CD4-positive, alpha-beta T cell treated with Interleukin-21 for 1 hour (primary cell): ENCODE measurements at regions not wholly inside any gene's neighbourhood (a gene's known extent, or its start where the extent isn't known, plus 50 kb on each side); places are given as distances from the start of the nearest gene placed in this dataset.

Source experiments
- DNase-seq: peaks from one replicate; pipeline ENCODE4 v3.0.0-alpha.2; 2020

DNA sequence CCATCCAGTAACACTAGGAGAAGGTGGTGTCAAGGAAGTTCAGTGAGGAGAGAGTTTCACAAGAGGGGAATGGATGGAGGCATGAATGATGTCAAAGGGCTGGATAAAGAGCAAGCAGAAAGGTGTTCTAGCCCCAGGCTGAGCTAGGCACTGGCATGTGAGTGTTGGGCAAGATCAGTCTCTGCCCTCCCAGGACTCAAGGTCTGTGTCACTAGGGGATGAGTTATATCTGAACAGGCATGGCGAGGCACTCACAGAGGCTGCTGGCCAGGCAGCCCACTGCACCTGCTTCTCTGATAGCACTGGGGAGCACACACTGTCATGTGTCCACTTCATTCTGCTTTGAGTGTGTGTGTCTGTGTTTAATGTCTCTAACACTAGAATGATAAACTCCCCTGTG, 903.8 kb downstream of the BCL11B start:
- DNase-seq = no peak

DNA sequence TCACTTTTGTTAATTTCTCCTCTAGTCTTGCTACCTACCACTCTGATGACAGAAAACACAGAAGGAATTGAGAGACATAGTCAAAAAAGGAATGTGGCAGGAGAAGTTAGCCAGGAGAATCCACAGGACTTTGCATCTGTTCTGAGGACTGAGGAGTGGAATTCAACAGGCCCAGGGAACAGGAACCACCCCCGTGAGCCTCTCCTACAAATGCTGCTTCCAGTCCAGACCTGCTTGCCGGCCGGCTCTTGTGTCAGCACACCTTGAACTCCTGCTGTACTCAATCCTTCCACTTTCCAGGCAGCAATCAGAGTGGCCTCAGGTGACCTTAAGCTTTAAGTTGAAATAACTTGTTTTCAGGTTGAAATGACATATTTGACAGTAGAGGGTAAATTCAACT, 903.1 kb downstream of the BCL11B start:
- no peak for DNase-seq

DNA sequence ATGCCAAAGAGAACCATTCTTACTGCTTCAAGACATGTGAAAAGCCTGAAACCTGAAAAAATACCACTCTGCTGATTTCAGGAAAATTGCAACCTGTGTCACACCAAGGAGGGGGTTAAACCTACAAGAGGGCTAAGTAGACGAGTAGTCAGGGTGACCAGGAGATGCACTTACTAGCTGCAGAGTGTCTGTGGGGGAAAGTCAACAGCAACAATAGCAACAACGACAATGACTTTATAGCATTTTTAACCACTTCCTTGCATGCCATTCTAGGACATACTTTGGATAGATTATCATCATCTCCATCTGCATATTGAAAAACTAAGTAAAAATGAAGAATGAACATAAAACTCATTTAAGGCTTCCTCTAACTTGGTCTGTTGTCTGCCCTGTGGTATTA, 902.7 kb downstream of the BCL11B start:
- DNase-seq = no peak

DNA sequence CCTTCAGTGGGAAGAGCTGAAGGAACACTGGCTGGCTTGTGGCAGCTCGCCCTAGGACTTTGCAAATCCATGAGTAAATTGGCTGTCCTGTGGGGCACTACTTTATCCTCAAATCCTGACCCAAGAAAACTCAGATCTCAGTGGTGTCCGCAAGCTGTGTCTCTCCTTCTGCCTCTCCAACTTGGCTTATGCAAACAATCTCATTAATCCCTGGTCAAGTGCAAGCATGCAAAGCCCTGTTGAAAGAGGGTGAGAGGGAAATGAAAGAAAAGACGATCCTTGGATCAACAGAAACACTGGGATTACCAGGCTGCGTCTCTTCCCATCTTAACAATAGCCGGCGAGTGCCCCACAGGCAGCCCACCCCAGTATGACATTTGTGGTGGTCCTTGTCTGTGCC, 901.6 kb downstream of the BCL11B start:
- no peak for DNase-seq

DNA sequence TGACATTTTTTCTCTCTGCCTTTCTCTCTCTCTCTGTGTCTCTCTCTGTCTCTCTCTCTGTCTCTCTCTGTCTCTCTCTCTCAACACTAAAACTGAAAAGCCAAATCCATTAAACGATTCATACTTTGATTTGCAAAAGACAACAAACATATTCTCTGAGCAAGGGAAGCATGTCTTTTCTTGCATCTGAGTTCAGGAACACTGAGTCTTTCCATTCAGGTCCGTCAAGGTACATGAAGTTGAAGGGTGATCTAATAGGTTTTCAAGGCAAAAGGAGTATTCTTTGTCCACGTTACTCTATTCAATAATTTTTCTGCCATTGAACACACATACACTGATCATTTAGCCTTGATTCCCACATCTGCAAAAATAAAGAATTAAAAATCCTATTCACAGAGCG, 900.9 kb downstream of the BCL11B start:
- no peak for DNase-seq

DNA sequence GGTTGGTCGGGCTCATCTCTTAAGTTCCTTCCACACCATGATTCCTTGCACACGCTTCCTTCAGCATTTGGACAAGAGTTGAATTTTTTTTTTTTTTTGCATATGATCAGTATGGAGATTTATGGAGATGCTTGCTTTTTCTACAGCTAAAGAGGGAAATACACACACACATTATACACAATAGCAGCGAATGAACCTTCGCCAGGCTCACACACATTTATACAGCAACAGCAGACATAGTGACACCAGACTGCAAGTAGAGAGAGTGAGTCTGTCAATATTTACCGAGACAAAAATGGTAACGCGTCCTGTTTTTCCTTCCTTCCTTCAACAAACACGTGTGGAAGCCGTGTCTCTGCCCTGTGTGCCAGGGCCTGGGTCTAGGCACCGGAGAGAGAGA, 897.9 kb downstream of the BCL11B start:
- DNase-seq = no peak

DNA sequence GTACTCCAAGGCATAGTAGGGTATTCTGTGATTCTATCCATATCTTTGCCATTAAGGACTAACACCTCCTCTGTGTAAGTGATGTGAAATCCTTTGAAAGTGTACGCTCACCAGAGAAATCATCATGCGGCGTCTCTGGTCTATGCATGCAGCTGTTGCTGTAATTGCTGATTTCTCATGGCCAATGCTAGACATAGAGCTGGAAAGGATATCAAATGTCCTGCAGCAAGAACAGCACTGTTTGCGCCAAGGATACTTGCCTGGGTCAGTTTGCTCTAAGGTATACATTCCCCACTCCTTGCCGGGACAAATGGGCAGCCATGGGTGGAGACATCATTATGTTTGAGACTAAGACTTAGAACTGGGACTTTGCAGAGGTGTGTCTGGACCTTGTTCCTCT, 896.4 kb downstream of the BCL11B start:
- no peak for DNase-seq

DNA sequence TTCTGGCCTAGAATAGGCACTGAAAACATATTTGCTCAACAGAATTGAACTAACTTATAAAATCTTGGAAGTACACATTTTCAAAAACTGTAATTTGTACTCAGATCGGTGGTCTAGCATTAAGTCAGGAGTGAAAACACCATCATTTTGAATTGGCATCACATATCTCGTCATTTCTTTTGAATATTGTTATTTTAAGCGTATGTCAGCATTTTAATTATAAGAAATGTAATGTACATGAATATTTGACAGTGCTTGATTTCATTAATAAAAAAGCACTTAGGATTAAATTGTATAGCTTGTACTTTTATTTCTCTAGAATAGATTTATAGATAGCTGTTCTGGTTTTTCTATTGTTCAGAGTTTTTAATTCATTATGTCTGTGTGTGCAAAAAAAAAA, 892.2 kb downstream of the BCL11B start:
- DNase-seq = no peak

DNA sequence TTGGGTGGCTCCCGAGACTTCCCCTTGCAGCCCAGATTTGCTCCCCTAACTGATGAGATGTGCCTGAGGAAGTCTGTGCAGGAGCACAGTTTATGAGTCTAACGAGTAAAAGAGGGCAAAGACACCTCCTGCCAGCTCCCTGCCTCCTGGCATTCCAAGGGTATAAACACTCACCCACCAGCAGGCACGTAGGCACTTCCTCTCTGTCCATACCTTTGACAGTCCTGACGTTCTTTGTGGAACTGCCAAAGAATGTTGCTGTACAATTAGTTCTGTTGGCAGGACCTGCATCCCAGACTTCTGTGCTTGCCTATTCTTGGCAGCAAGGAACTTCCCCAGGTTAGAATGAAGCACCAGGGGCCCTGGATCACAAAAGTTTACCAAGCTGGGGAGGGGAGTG, 889.3 kb downstream of the BCL11B start:
- no peak for DNase-seq

DNA sequence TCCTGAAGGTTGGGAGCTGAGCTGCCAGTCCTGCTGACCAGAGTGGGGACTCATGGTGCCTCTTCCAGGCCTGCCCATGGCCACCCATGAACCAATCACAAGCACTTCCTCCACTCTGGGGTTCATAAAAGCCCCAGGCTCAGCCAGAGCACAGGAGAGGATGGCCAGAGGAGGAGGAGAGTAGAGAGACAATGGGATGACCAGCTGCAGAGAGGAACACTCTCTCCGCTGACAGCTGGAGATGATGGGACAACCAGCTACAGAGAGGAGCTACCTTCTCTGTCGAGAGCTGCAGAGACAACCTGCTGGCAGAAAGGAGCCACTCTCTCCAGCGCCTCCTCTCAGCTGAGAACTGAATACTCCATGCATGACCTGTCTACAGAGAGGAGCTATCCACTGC, 886.1 kb downstream of the BCL11B start:
- no peak for DNase-seq

DNA sequence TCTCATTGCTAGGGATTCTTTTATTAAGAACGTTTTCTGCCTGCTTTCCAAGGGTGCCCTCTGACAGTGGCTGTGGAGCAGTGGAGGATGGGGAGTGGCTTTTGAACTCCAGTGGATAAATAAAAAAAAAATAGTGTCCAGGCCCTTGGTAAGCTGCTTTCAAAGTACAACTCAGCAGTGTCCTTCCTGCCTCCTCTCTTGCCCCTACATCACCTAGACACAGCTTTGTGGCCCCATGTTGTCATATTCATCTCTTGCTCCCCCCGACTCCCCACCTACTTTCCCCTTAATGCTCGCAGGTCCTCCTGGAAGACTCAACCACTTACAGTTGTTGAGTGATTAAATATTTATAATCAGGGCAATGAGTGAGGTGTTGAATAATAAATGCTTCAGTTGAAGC, 880.9 kb downstream of the BCL11B start:
- no peak for DNase-seq

DNA sequence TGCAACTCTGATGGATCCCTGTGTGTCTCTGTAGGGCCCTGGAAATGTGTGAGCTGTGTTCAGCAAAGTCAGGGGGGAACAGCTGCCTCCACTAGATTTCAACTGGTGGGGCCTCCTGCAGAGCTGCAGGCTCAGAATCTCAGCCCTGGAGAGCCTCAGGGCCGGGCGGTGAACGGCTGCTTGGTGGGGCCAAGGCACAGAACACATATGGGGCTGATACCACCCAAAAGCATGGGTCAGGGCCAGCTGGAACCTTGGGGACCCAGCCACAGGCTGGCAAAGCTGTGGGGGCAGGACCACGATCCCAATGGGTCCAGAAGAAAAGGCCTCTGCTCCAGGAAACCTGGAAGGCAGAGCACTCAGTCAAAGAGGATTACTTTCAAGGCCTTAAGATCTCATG, 878.5 kb downstream of the BCL11B start:
- DNase-seq = no peak

DNA sequence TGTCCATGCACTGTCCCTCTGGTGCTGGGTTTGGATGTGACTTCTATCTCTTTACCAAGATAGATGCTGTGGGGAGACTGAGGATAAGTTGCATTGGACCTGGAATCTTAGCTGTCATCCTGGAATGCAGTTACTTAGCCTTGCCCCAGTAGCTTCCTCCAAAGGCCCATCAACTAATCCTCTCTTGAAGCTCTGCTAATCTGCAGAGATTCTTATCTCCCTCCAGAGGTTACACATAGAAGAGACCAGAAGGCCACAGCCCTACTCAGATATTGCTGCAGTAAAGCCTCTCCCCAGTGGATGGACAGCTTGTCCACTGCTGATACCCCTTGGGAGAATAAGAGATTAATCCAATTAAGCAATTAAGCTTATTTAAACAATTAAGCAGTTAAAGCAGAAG, 867.2 kb downstream of the BCL11B start:
- no peak for DNase-seq

DNA sequence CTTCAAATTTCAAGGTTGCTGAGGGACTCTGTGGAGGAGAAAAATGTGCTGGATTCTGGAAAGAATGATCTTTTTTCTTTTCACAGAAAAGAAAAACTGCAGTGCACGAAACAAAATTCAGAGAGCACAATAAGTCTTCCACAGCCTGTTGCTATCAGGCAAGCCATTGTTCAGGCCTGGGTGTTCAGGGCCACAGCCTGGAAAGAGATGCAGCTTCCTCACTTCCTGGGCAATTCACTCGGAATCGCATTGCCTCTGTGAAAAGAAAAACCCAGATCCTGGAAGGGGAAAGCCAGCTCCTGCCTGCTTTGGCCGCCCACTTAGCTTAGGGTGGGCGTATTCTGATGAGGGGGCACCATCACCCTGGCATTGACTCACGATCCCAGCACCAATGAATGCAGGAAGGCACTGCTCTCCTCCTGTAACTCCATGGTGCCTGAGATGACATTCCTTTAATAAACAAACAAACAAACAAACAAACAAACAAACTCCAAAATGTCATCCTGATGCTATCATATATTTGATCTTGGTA, 863.9 kb downstream of the BCL11B start:
- DNase-seq = no peak

DNA sequence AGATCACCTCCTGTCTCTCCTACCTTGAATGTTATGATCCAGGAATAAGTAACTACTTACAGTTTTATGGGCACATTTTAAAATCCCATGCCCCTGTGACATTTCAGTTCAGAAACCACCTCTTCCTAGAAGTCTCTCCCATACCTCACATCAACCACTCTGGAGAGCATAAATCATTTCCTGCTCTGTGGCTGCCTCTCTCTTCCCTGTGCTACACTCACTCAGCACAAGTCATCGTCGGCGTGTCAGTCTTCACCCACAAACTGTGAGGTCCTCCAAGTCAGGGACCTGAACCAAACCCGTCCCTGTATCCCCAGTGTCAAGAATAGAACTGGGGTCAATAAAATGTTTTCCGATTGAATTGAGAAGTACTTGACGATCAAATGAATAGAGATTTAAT, 863.3 kb downstream of the BCL11B start:
- no peak for DNase-seq

DNA sequence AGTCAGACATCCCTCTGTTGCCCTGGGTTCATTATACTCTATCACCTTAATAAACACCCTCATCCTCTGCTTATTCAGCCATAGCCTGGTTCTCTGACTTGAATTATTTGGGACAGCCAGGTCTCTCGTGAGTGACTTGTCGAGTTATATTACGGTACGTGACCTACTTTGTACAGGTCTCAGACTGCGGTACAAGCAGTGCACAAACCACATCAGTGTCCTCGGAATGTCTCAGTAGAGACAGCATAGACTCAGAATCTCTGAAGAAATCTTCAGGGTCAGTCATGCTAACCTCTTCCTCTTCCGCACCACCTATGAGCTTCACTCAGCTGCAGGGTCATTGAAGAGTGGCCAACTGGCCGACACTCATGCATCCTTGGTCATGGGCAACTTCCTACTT, 860.8 kb downstream of the BCL11B start:
- no peak for DNase-seq

DNA sequence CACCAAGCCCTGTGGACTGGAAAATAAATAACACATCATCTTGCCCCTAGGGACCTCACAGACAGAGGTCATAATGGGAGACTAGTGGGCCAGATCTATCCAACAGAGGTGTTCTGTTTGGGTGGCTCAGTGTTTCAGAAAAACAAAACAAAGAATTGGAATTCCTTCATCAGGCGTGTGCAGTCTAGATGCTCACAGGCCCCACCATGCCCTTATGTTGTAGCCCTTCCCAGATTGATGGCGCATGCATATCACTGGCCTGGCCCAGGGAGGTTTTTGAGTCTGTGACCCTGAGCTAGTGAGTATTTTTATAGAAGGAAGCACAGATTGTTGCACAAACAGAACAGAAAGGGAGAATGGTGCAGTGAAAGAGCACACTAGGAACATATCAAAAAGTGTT, 859.6 kb downstream of the BCL11B start:
- DNase-seq = no peak

DNA sequence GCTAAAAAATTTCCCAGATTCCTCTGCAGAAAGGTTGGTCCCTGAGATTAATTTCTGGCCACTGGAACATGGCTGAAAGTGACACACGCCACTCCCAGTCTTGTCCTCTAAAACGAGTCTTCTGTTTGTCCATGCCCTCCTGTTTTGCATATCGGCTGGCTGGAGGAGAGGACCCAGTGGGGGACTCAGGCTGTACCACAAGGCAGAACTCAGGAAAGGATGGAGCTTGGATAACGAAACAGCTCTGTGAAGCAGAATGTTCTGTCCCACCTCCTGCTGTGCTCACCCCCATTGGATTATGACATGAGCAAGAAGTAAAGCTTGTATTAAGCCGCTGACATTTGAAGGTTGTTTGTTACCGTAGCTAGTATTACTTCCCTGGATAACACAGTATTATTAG, 856.2 kb downstream of the BCL11B start:
- no peak for DNase-seq

DNA sequence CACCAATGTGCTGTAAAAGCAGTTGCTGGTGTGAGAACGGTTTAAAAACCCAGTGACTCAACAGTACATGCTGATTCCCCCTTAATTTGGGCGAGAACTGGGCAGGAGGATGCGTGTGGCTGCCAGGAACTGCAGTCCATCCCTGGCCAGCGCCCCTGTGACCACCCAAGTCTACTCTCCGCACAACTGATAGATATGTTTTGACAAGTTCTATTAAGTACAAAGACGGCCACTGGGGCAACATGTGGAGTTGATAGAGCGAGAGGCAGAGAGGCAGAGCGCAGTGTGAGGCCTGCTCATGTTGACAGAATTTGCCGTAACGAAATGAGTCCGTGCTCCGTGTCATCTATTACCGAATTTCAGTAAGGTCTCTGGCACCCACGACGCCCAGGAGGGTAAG, 855.0 kb downstream of the BCL11B start:
- DNase-seq = no peak

DNA sequence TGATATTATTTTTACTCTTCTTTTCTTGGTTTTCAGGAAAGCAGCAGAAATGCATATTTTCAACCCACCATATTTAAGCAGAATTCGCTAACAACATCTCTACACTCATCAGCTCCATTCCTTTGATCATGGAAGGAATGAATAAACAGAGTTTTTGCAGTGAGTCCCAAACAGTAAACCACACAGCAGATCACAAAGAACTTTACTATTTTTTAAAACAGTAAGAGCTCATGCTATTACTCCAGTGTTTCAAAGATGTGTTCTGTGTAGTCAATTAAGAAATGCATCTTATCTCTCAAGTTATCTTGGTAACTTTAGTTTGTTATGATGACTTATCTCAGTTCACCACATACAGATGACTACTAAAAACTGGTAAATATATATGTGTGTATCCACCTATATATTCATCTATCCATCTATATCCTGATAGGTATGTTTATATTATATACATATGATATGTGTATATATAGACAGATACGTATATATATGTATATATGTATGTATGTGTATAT, 843.5 kb downstream of the BCL11B start:
- DNase-seq = no peak

DNA sequence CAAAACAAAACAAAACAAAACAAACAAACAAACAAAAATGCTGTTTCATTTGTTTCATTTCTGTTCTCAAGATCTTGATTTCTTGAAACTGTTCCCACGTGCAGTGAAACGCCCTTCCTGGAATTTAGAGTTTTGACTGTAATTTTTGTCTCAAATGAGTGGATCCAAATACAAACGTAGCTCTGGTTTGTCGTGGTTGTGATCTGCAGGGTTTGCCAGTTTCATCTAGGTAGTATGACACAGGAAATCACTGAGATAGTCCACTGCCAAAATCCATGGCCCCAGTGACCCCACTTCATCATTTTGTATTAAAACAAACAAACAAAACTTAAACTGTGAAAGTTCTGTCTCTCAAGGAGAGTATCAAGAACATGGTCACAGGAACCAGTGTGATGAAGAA, 838.6 kb downstream of the BCL11B start:
- no peak for DNase-seq

DNA sequence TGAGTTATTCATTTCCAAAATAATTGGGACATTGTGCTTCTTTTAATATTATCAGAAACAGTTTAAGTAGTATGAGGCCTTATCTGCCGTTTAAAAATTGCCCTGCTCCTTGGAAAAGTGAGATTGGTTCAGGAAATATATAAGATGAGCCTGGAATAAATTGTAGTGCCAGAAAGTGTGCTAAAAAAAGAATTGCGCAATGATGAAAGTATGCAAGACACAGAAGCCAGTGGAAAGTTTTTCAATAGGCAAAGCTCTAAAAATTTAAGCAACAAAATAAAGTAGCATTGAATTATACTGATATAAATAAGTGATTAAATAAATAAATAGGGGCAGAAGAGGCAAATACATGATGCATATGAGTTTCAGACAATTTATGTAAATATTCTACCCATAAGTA, 834.9 kb downstream of the BCL11B start:
- DNase-seq = no peak

DNA sequence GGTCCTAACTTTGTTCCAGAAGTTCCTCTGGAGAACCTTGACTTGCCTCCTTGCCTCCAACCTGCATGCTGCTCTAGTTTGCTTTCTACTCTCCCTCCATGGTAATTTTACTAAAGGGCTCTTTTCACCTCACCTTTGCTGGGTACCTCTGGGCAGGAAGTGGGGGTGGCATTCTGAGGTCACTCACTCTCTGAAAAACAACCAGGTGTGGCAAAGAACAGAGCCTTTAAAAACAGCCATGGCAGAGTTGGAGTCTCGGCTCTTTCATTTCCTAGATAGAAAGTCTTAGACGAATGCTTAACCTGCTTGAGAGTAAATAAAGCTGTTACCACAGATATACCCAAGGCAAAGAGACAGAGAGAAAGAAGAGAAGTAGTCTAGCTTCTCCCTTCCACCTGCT, 827.9 kb downstream of the BCL11B start:
- peak; percentile 64 for DNase-seq

DNA sequence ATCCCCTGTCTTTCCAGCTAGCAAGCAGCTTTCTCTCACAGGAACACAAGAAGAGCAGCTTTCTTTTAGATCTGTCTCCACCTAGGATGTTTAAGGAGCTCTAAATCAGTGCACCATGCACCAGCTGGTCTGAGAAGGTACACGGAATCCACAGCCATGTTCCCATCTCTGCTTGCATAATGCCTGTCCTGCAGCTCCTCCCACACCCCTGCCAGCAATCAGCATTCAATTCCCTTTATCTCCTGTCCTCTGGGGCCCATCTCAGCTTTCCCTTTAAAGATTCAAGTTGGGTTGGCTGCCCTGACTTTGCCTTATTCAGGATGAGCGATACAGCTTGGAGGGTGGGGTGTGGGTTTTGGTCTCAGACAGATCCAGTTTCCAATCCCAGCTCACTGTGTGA, 826.3 kb downstream of the BCL11B start:
- DNase-seq = no peak

DNA sequence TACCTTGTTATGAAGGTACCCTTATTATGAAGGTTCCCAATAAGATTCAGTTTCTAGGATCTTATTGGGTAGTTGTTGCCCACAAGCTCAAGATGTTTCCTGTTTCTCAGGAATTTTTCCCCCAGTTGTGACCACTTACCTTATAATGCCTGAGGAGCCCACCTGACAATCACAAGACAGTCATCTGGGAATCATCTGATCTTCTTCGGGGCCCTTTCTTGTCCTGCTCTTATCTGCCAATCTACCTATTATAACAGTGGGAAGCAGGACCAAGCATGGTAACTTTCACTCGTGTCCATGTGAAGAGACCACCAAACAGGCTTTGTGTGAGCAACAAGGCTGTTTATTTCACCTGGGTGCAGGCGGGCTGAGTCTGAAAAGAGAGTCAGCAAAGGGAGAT, 825.5 kb downstream of the BCL11B start:
- DNase-seq = no peak

DNA sequence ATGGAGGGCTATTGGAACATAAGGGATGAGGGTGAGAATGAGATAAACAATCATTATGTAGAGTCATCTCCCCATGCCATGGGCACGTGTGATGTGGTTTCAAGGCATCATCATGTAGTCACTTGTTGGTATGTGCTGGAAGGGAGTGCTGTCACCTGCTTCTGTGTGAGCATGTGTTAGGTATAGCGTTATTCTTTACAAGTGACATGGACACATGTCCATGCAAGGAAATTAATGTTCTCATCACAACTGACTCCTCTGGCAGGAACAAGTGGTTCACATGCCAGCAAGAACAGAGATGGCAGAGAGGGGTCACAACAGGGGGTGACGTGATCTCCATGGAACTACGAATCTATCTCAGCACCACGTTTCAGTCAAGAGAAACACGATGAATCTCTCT, 815.8 kb downstream of the BCL11B start:
- no peak for DNase-seq
